Stomach (tissue), 6 donors: ENCODE measurements at regions not wholly inside any gene's neighbourhood (a gene's known extent, or its start where the extent isn't known, plus 50 kb on each side); places are given as distances from the start of the nearest gene placed in this dataset.

Source experiments
- DNase-seq, 2 donors: peaks; one replicate each; pipeline versions ENCODE4 v3.0.0 to v3.0.0-alpha.2; 2013 to 2019
- H3K27ac ChIP-seq, 5 donors: fragments of 200-600 bp in 4 of 5; sonication (generic) in 4 of 5; one replicate each; pipeline ENCODE4 v1.5.1; 2013 to 2019; ENCODE audit warnings: mild to moderate bottlenecking in 1 of 5, moderate library complexity in 1 of 5
- H3K27me3 ChIP-seq, 3 donors: fragments of 200-600 bp; sonication (generic); one replicate each; pipeline ENCODE4 v1.5.1; 2017 to 2019; ENCODE audit warnings: mixed run types in 1 of 3
- H3K36me3 ChIP-seq, 4 donors: fragments of 200-600 bp; sonication (generic); 1 replicate in 3 of 4; 2 replicates in 1 of 4; pipeline ENCODE4 v1.5.1; 2016 to 2019
- H3K4me1 ChIP-seq, 4 donors: fragments of 200-600 bp; sonication (generic); one replicate each; pipeline ENCODE4 v1.5.1; 2016 to 2019
- H3K4me3 ChIP-seq, 4 donors: fragments of 200-600 bp; sonication (generic) in 3 of 4; one replicate each; pipeline ENCODE4 v1.5.1; 2016 to 2019; ENCODE audit warnings: mild to moderate bottlenecking in 1 of 4
- H3K9me3 ChIP-seq, 4 donors: fragments of 200-600 bp; sonication (generic); one replicate each; pipeline ENCODE4 v1.5.1; 2016 to 2019
- EP300 ChIP-seq: sonication (generic); formaldehyde crosslinking; IDR thresholded peaks from one replicate; pipeline ENCODE4 v1.6.1; 2017; ENCODE audit warnings: antibody characterized with exemption
- POLR2A ChIP-seq, 4 donors: fragments of 450-650 bp; IDR thresholded peaks; one replicate each; pipeline ENCODE4 v1.6.1; 2016; ENCODE audit warnings: antibody characterized with exemption in 4 of 4, control low read depth in 2 of 4, mild to moderate bottlenecking in 1 of 4, moderate library complexity in 1 of 4
- POLR2AphosphoS5 ChIP-seq, 3 donors: sonication (generic); formaldehyde crosslinking; IDR thresholded peaks; one replicate each; pipeline ENCODE4 v1.6.1; 2016; ENCODE audit warnings: antibody characterized with exemption in 3 of 3
- intact Hi-C: fragments of 100-400 bp; cut with DNase I; formaldehyde crosslinking; loops from one replicate; pipeline ENCODE4 v1.15.1; 2023; ENCODE audit warnings: low total_unique reads
- small RNA-seq, 4 donors: library from RNA; depleted of rRNA; stranded (forward); fragments of <200 nt; gene quantifications; one replicate each; pipeline ENCODE3, GENCODE V24; 2016
- TF ChIP-seq, protein P1 (sequence below), 7 experiments: fragments of 450-650 bp in 4 of 7; fragments of 200-600 bp in 3 of 7; sonication (generic) in 3 of 7; IDR thresholded peaks; one replicate each; pipeline ENCODE4 v1.5.1; 2016 to 2019; ENCODE audit warnings: antibody characterized with exemption in 7 of 7, control low read depth in 2 of 7, mild to moderate bottlenecking in 1 of 7
- donor health status: Bipolar disorder and iron deficiency.

DNA sequence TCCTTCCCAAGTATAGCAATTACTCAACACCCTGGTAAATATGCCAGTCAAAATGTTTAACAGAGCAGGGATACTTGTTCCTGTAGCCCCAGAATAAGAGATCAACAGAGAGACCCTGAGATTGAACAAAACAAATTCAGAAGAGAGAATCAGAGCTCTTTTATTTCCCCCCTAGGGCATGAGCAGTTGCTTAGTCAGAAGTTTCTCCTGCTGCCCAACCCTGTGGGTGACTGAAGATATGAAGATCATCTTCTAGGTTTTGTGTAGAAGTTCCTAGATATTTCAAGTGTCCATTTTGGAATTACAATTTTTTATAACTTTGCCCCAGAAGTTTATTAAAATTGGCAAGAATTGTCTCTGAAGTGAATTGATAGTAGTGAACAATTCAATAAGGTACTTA, 59.1 kb upstream of the RXFP1 start:
- Histone ChIP-seq H3K4me1 (no peaks in the 10 kb centered on the region), H3K4me3 (no peak overlapping the region)

More for the DNA sequence above, 59.1 kb upstream of the RXFP1 start:
- Histone ChIP-seq H3K27ac (no peak overlapping the region), H3K36me3 (no peaks in the 10 kb centered on the region), H3K27me3 (no peaks in the 10 kb centered on the region), H3K9me3 (no peaks in the 10 kb centered on the region)
- TF ChIP-seq POLR2AphosphoS5 (IDR thresholded peaks at IDR 0.05) (no peak), EP300 (no peak), POLR2A (IDR thresholded peaks at IDR 0.05) (no peak)
- TF ChIP-seq, protein P1, sequence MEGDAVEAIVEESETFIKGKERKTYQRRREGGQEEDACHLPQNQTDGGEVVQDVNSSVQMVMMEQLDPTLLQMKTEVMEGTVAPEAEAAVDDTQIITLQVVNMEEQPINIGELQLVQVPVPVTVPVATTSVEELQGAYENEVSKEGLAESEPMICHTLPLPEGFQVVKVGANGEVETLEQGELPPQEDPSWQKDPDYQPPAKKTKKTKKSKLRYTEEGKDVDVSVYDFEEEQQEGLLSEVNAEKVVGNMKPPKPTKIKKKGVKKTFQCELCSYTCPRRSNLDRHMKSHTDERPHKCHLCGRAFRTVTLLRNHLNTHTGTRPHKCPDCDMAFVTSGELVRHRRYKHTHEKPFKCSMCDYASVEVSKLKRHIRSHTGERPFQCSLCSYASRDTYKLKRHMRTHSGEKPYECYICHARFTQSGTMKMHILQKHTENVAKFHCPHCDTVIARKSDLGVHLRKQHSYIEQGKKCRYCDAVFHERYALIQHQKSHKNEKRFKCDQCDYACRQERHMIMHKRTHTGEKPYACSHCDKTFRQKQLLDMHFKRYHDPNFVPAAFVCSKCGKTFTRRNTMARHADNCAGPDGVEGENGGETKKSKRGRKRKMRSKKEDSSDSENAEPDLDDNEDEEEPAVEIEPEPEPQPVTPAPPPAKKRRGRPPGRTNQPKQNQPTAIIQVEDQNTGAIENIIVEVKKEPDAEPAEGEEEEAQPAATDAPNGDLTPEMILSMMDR (IDR thresholded peaks at IDR 0.05): no peak
- intact Hi-C loops: no loop called here
- DNase-seq: no peak

Small RNA genes in the stretch of these regions (small RNA-seq; reads per million reads assigned to genes)
- 0 to 0.15 (median 0.03) reads per million in 4 donors for gene RNU4-79P
